SK-N-SH (cell line): ENCODE measurements at regions not wholly inside any gene's neighbourhood (a gene's known extent, or its start where the extent isn't known, plus 50 kb on each side); places are given as distances from the start of the nearest gene placed in this dataset.

Experiments used
- CTCF ChIA-PET: fragments of 300-600, 350-600 bp; formaldehyde crosslinking; extraction: SDS; loops from one replicate; lab custom pipeline; 2021; lab: Yijun Ruan, JAX
- POLR2A ChIA-PET: fragments of 350-600 bp; sonication (Branson Sonifier 250); formaldehyde crosslinking; extraction: SDS; loops from one replicate; lab custom pipeline; 2020; ENCODE audit warnings: antibody characterized with exemption, inconsistent platforms; lab: Yijun Ruan, JAX
- DNase-seq: peaks from one replicate; pipeline ENCODE4 v3.0.0; 2012
- H2AFZ ChIP-seq: fragments of 200-600 bp; sonication (generic); 2 replicates; pipeline ENCODE4 v1.8.1; 2016; ENCODE audit warnings: antibody characterized with exemption, mild to moderate bottlenecking, low read depth
- H3F3A ChIP-seq: fragments of 200-600 bp; sonication (generic); replicated peaks from 2 replicates; pipeline ENCODE3; 2016; ENCODE audit warnings: antibody characterized with exemption, mild to moderate bottlenecking; ENCODE audit not compliant: insufficient read depth
- H3K27ac ChIP-seq, 2 experiments: fragments of 200-500 bp in 1 of 2; fragments of 200-600 bp in 1 of 2; sonication (Bioruptor generic) in 1 of 2; sonication (generic), shearing (Covaris generic) in 1 of 2; 2 replicates each; pipeline versions ENCODE4 v1.5.1 to v1.6.1; 2014 to 2016; ENCODE audit warnings: low read depth in 2 of 2, inconsistent platforms in 1 of 2, low read length in 1 of 2, mild to moderate bottlenecking in 1 of 2, mixed read lengths in 1 of 2
- H3K27me3 ChIP-seq: fragments of 200-600 bp; sonication (generic), shearing (Covaris generic); 2 replicates; pipeline ENCODE4 v1.6.1; 2016; ENCODE audit warnings: mixed run types; ENCODE audit not compliant: insufficient read depth
- H3K36me3 ChIP-seq, 2 experiments: fragments of 200-500 bp in 1 of 2; fragments of 200-600 bp in 1 of 2; sonication (Bioruptor generic) in 1 of 2; sonication (generic) in 1 of 2; replicated peaks in 1 of 2; 2 replicates each; pipeline versions ENCODE3 to v1.5.1; 2014 to 2016; ENCODE audit warnings: low read length in 1 of 2, mild to moderate bottlenecking in 1 of 2; ENCODE audit not compliant: insufficient read depth in 2 of 2, control insufficient read depth in 1 of 2
- H3K4me1 ChIP-seq, 2 experiments: fragments of 200-500 bp in 1 of 2; fragments of 200-600 bp in 1 of 2; sonication (Bioruptor generic) in 1 of 2; sonication (generic), shearing (Covaris generic) in 1 of 2; 2 replicates each; pipeline versions ENCODE4 v1.5.1 to v1.6.1; 2014 to 2016; ENCODE audit warnings: low read depth in 1 of 2, low read length in 1 of 2, mixed run types in 1 of 2; ENCODE audit not compliant: insufficient read depth in 2 of 2, control insufficient read depth in 1 of 2
- H3K4me2 ChIP-seq: fragments of 200-600 bp; sonication (generic), shearing (Covaris generic); 2 replicates; pipeline ENCODE4 v1.6.1; 2017; ENCODE audit warnings: mixed run types
- H3K4me3 ChIP-seq, 2 experiments: fragments of 200-500 bp in 1 of 2; fragments of 200-600 bp in 1 of 2; sonication (Bioruptor generic) in 1 of 2; sonication (generic), shearing (Covaris generic) in 1 of 2; 2 replicates each; pipeline versions ENCODE4 v1.5.1 to v1.8.1; 2014 to 2016; ENCODE audit warnings: low read depth in 2 of 2, inconsistent platforms in 1 of 2, low read length in 1 of 2, mild to moderate bottlenecking in 1 of 2, mixed read lengths in 1 of 2, moderate library complexity in 1 of 2
- H3K79me2 ChIP-seq: fragments of 200-600 bp; sonication (generic); 2 replicates; pipeline ENCODE4 v1.8.1; 2017; ENCODE audit warnings: mild to moderate bottlenecking; ENCODE audit not compliant: insufficient read depth
- H3K9ac ChIP-seq: fragments of 200-600 bp; sonication (generic); 2 replicates; pipeline ENCODE4 v1.6.1; 2017; ENCODE audit warnings: mixed run types
- H3K9me2 ChIP-seq: fragments of 200-600 bp; sonication (generic); 2 replicates; pipeline ENCODE4 v1.6.1; 2017; ENCODE audit warnings: mixed run types
- H3K9me3 ChIP-seq: fragments of 200-600 bp; sonication (generic); 2 replicates; pipeline ENCODE4 v1.6.1; 2017; ENCODE audit warnings: mixed run types, mild to moderate bottlenecking, moderate library complexity
- H4K20me1 ChIP-seq: fragments of 200-600 bp; sonication (generic); 2 replicates; pipeline ENCODE4 v1.6.1; 2017; ENCODE audit warnings: mild to moderate bottlenecking, mixed run types; ENCODE audit not compliant: insufficient read depth
- CHD2 ChIP-seq: fragments of 150-350 bp; IDR thresholded peaks from 2 replicates; pipeline ENCODE4 v1.6.1; 2018; ENCODE audit warnings: low read length; ENCODE audit not compliant: partially characterized antibody
- EZH2phosphoT487 ChIP-seq: fragments of 200-600 bp; sonication (generic); IDR thresholded peaks from 2 replicates; pipeline ENCODE4 v1.6.1; 2017; ENCODE audit warnings: low read depth, mixed run types, mild to moderate bottlenecking, antibody characterized with exemption, moderate library complexity, borderline replicate concordance
- FOSL2 ChIP-seq: IDR thresholded peaks from 2 replicates; pipeline ENCODE4 v1.4.0; 2012; ENCODE audit warnings: low read depth, mild to moderate bottlenecking, moderate library complexity, borderline replicate concordance
- FOXJ3 ChIP-seq: sonication (generic); formaldehyde crosslinking; IDR thresholded peaks from 2 replicates; pipeline ENCODE4 v1.5.1; 2020; ENCODE audit warnings: mild to moderate bottlenecking, missing genetic modification reagents
- FOXM1 ChIP-seq: IDR thresholded peaks from 2 replicates; pipeline ENCODE4 v1.4.0; 2012; ENCODE audit warnings: low read depth, mild to moderate bottlenecking
- GABPA ChIP-seq: IDR thresholded peaks from 2 replicates; pipeline ENCODE4 v1.4.0; 2012; ENCODE audit warnings: low read depth, mild to moderate bottlenecking
- MEF2A ChIP-seq: IDR thresholded peaks from 2 replicates; pipeline ENCODE4 v1.4.0; 2012; ENCODE audit warnings: low read depth, borderline replicate concordance
- RCOR1 ChIP-seq: fragments of 150-350 bp; IDR thresholded peaks from 2 replicates; pipeline ENCODE4 v1.6.1; 2017; ENCODE audit warnings: antibody characterized with exemption, low read length
- RFX5 ChIP-seq: IDR thresholded peaks from 2 replicates; pipeline ENCODE4 v1.6.1; 2012; ENCODE audit warnings: mild to moderate bottlenecking, improper control_type of control experiment, low read length
- SIN3A ChIP-seq: IDR thresholded peaks from 2 replicates; pipeline ENCODE4 v1.6.1; 2012; ENCODE audit warnings: low read depth, mild to moderate bottlenecking, low read length, moderate library complexity, borderline replicate concordance
- WGBS: methylation state at CpG from one replicate; pipeline ENCODE4 v1.1.6; 2017; ENCODE audit warnings: low lambda C conversion rate; 5-methylcytosine and 5-hydroxymethylcytosine counted together
- TF ChIP-seq, protein P1 (sequence below): fragments of 150-350 bp; IDR thresholded peaks from 2 replicates; pipeline ENCODE4 v1.6.1; 2017; ENCODE audit warnings: antibody characterized with exemption, low read length, low read depth, borderline replicate concordance

- CTCF ChIA-PET: interaction anchor here (0.8 kb wide), 1 partner anchor 33 kb away, joined by 3 read pairs; no protein-coding TSS in a partner anchor
- Histone ChIP-seq H3K9me3 (no peaks in the 10 kb centered on the region), H3F3A (no peaks in the 10 kb centered on the region), H3K9me2 (no peaks in the 10 kb centered on the region), H4K20me1 (no peaks in the 10 kb centered on the region), H3K4me1 (no peaks in the 10 kb centered on the region), H3K4me2 (no peak overlapping the region), H3K27me3 (no peaks in the 10 kb centered on the region), H3K79me2 (no peaks in the 10 kb centered on the region), H2AFZ (no peak overlapping the region), H3K9ac (no peak overlapping the region), H3K27ac (no peak overlapping the region), H3K36me3 (no peaks in the 10 kb centered on the region), H3K4me3 (no peak overlapping the region)
- DNase-seq: no peak
- TF ChIP-seq RFX5 (no peak), FOXM1 (no peak), RCOR1 (no peak), FOSL2 (no peak), SIN3A (no peak)
- WGBS: 12% methylated on average over 1 of the region's 1 CpG
- POLR2A ChIA-PET: no interaction called here
These were observed 314.7 kb downstream of the EPM2A start for GRCh38 chr6:145420599-145420998.

- Histone ChIP-seq H3K4me2 (no peak overlapping the region), H3K9me3 (no peaks in the 10 kb centered on the region), H3K9me2 (no peaks in the 10 kb centered on the region), H3K27ac (no peak overlapping the region), H3K36me3 (no peaks in the 10 kb centered on the region), H3K4me3 (no peak overlapping the region), H4K20me1 (no peaks in the 10 kb centered on the region), H2AFZ (no peak overlapping the region), H3K4me1 (no peaks in the 10 kb centered on the region; a peak in 1 of 4 replicates), H3F3A (no peaks in the 10 kb centered on the region), H3K27me3 (no peaks in the 10 kb centered on the region), H3K9ac (no peak overlapping the region), H3K79me2 (no peaks in the 10 kb centered on the region)
- 24% methylated on average over 3 of the region's 3 CpGs for WGBS
- DNase-seq: no peak
- ChIA-PET POLR2A (no interaction called here), CTCF (no interaction called here)
- no peak for TF ChIP-seq GABPA
- no peak for TF ChIP-seq CHD2
- TF ChIP-seq, protein P1, sequence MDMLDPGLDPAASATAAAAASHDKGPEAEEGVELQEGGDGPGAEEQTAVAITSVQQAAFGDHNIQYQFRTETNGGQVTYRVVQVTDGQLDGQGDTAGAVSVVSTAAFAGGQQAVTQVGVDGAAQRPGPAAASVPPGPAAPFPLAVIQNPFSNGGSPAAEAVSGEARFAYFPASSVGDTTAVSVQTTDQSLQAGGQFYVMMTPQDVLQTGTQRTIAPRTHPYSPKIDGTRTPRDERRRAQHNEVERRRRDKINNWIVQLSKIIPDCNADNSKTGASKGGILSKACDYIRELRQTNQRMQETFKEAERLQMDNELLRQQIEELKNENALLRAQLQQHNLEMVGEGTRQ: no peak
- TF ChIP-seq FOXJ3: no peak
- no peak for TF ChIP-seq RFX5
These were observed 311.4 kb downstream of the EPM2A start for GRCh38 chr6:145423936-145424335.

DNA sequence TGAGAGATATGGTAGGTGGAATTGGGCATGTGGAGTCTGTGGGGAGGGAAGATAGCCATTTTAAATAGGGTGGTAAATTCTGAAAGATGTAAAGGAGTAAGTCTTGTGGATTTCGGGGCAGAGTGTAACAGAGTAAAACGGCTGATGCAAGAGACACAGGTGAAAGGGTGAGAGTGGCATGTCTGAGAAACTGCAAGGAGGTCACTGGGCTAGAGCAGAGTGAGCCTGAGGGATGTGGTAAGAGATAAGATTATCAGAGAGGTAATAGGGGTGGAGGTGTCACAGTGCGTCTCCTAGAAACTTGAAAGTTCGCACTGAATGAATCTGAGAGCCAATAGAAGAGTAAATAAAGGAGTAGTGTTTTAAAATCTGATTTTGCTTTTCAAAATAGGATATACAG, 308.1 kb downstream of the EPM2A start:
- CTCF ChIA-PET: no interaction called here
- Histone ChIP-seq H3K9ac (no peak overlapping the region), H3K9me3 (no peaks in the 10 kb centered on the region), H2AFZ (no peak overlapping the region), H3F3A (no peaks in the 10 kb centered on the region), H3K79me2 (no peaks in the 10 kb centered on the region), H3K9me2 (no peaks in the 10 kb centered on the region), H3K4me2 (no peak overlapping the region), H3K4me3 (no peak overlapping the region), H3K27ac (no peak overlapping the region), H3K36me3 (no peaks in the 10 kb centered on the region), H3K4me1 (no peaks in the 10 kb centered on the region; a peak in 1 of 4 replicates), H4K20me1 (no peaks in the 10 kb centered on the region), H3K27me3 (no peaks in the 10 kb centered on the region)
- POLR2A ChIA-PET: no interaction called here
- no peak for DNase-seq
- 49% methylated on average over 4 of the region's 4 CpGs for WGBS
- TF ChIP-seq RCOR1: no peak
- no peak for TF ChIP-seq EZH2phosphoT487
- no peak for TF ChIP-seq MEF2A
